H1 (cell line): ENCODE measurements at regions not wholly inside any gene's neighbourhood (a gene's known extent, or its start where the extent isn't known, plus 50 kb on each side); places are given as distances from the start of the nearest gene placed in this dataset.

ENCODE experiments used
- POLR2A ChIP-seq, 2 experiments: IDR thresholded peaks; 1 replicate in 1 of 2; 2 replicates in 1 of 2; pipeline ENCODE4 v1.6.1; 2011; ENCODE audit warnings: low read depth in 2 of 2, low read length in 2 of 2, mild to moderate bottlenecking in 2 of 2; ENCODE audit errors: control extremely low read depth in 1 of 2
- POLR2AphosphoS5 ChIP-seq: IDR thresholded peaks from 2 replicates; pipeline ENCODE4 v1.6.1; 2011; ENCODE audit warnings: low read depth, low read length
- SIN3A ChIP-seq, 2 experiments: IDR thresholded peaks in 1 of 2; conservative IDR thresholded peaks in 1 of 2; 2 replicates each; pipeline ENCODE4 v1.6.1; 2011 to 2012; ENCODE audit warnings: low read length in 2 of 2, improper control_type of control experiment in 1 of 2, low read depth in 1 of 2, mild to moderate bottlenecking in 1 of 2
- TCF12 ChIP-seq: IDR thresholded peaks from 2 replicates; pipeline ENCODE4 v1.6.1; 2011; ENCODE audit warnings: low read depth, mild to moderate bottlenecking, low read length
- TF ChIP-seq, protein P1 (sequence below), 3 experiments: IDR thresholded peaks; 1 replicate in 2 of 3; 2 replicates in 1 of 3; pipeline versions ENCODE4 v1.5.1 to v1.6.1; 2011; ENCODE audit warnings: low read length in 3 of 3, mild to moderate bottlenecking in 3 of 3, inconsistent platforms in 2 of 3, low read depth in 1 of 3, moderate library complexity in 1 of 3; ENCODE audit not compliant: insufficient read depth in 1 of 3; ENCODE audit errors: control extremely low read depth in 1 of 3
- TF ChIP-seq, protein P2 (sequence below): IDR thresholded peaks from 2 replicates; pipeline ENCODE4 v1.6.1; 2011; ENCODE audit warnings: low read length, improper control_type of control experiment

DNA sequence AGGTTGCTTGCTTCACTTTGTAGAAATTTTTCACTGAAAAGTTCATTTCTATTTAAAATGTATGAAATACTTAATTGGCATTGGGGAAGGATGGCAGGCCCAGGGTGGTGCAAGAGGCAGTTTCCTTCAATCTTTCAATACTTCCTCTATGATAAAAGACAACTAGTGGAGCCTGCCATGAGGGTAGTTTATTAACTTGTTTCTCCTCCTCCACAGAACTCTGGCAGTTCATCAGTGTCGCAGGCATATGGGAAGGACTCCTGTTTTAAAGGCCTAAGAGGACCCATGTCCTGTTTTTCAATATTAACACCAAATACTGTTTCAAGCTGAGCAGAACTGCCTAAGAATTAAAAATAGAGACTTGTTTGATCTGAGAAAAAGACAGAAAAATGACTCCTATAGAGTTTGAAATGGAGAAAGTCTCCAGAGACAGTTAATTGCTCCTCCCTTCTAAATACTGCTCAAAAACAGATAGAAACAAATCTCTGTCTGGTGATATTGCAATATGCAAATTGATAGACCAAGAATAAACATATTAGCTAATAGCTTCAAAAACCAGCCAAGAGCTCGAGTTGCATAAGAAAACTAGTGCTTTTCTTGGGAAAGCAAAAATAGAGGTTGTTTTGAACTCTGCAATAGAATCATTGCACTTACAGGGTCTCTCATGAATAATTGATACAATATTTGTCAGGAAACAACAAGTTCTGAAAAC, 665.7 kb upstream of the SLC35B3 start:
- TF ChIP-seq, protein P1, sequence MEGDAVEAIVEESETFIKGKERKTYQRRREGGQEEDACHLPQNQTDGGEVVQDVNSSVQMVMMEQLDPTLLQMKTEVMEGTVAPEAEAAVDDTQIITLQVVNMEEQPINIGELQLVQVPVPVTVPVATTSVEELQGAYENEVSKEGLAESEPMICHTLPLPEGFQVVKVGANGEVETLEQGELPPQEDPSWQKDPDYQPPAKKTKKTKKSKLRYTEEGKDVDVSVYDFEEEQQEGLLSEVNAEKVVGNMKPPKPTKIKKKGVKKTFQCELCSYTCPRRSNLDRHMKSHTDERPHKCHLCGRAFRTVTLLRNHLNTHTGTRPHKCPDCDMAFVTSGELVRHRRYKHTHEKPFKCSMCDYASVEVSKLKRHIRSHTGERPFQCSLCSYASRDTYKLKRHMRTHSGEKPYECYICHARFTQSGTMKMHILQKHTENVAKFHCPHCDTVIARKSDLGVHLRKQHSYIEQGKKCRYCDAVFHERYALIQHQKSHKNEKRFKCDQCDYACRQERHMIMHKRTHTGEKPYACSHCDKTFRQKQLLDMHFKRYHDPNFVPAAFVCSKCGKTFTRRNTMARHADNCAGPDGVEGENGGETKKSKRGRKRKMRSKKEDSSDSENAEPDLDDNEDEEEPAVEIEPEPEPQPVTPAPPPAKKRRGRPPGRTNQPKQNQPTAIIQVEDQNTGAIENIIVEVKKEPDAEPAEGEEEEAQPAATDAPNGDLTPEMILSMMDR (IDR thresholded peaks at IDR 0.05; ENCODE audit: control extremely low read depth in 1 of 3, insufficient read depth in 1 of 3, low read depth in 1 of 3, low read length in 3 of 3): no peak
- TF ChIP-seq, protein P2, sequence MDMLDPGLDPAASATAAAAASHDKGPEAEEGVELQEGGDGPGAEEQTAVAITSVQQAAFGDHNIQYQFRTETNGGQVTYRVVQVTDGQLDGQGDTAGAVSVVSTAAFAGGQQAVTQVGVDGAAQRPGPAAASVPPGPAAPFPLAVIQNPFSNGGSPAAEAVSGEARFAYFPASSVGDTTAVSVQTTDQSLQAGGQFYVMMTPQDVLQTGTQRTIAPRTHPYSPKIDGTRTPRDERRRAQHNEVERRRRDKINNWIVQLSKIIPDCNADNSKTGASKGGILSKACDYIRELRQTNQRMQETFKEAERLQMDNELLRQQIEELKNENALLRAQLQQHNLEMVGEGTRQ: no peak
- TF ChIP-seq POLR2AphosphoS5 (no peak), POLR2A (IDR thresholded peaks at IDR 0.05; ENCODE audit: control extremely low read depth in 1 of 2, low read depth in 2 of 2, low read length in 2 of 2) (no peak), TCF12 (no peak), SIN3A (conservative IDR thresholded peaks at IDR 0.05 in 1 of 2, IDR thresholded peaks at IDR 0.05 in 1 of 2; ENCODE audit: low read depth in 1 of 2, low read length in 2 of 2) (no peak)
